ENCODE measurements at regions not wholly inside any gene's neighbourhood (a gene's known extent, or its start where the extent isn't known, plus 50 kb on each side); places are given as distances from the start of the nearest gene placed in this dataset.

- Histone ChIP-seq H3K27ac (ENCODE audit: extremely low read depth, low read depth, low read length) (no peak overlapping the region), H3K9me1 (ENCODE audit: control insufficient read depth, insufficient read depth, low read length) (no peaks in the 10 kb centered on the region), H4K20me1 (replicated peaks; ENCODE audit: control insufficient read depth, insufficient read depth, low read length) (no peaks in the 10 kb centered on the region), H3K79me2 (ENCODE audit: control insufficient read depth, insufficient read depth, low read length) (no peaks in the 10 kb centered on the region), H3K9me3 (replicated peaks; ENCODE audit: control insufficient read depth, insufficient read depth, low read depth, low read length) (no peaks in the 10 kb centered on the region), H2AFZ (ENCODE audit: low read depth, low read length) (no peak overlapping the region), H3K9ac (ENCODE audit: insufficient read depth in 1 of 2, low read depth in 2 of 2, low read length in 2 of 2) (no peak overlapping the region), H3K4me3 (no peak overlapping the region), H3K36me3 (ENCODE audit: control insufficient read depth, insufficient read depth, low read length) (no peaks in the 10 kb centered on the region), H3K27me3 (ENCODE audit: control insufficient read depth in 2 of 2, insufficient read depth in 2 of 2, low read length in 2 of 2) (no peaks in the 10 kb centered on the region), H3K4me1 (replicated peaks in 1 of 2; ENCODE audit: control insufficient read depth in 2 of 2, insufficient read depth in 2 of 2, low read length in 2 of 2) (no peaks in the 10 kb centered on the region), H3K4me2 (ENCODE audit: insufficient read depth, low read length) (no peak overlapping the region)
- CTCF ChIA-PET (ENCODE audit: low intra/inter-chr PET ratio): no interaction called here
- BruUV-seq (replicated peaks): no TSS peak
- ATAC-seq (no peak), FAIRE-seq (no peak), DNase-seq (ENCODE audit: extremely low read depth in 1 of 4, low spot score in 3 of 4) (no peak)
- intact Hi-C loops (cut with micrococcal nuclease) (no loop called here), in situ Hi-C loops (cut with MboI) (no loop called here)
- WGBS (ENCODE audit: insufficient coverage, low coverage, missing lambda C conversion rate): 0% methylated on average over 2 of the region's 2 CpGs
- POLR2A ChIA-PET: no interaction called here
- TF ChIP-seq ZBTB2 (IDR thresholded peaks at IDR 0.05) (no peak), KDM2B (CRISPR knock-in tag; IDR thresholded peaks at IDR 0.05) (no peak), ZNF212 (CRISPR knock-in tag; IDR thresholded peaks at IDR 0.05) (no peak), NEUROD1 (IDR thresholded peaks at IDR 0.05; ENCODE audit: borderline replicate concordance, low read depth, low read length, partially characterized antibody) (no peak), HMGN3 (IDR thresholded peaks at IDR 0.05; ENCODE audit: borderline replicate concordance, extremely low read depth, insufficient read length, low read depth, low read length) (no peak), SRSF3 (IDR thresholded peaks at IDR 0.05; ENCODE audit: insufficient read depth, low read length) (no peak)
Observed at GRCh38 chr2:140023291-140023690, 1243.1 kb upstream of the NXPH2 start.
